Small intestine (tissue), 7 donors: ENCODE measurements at regions not wholly inside any gene's neighbourhood (a gene's known extent, or its start where the extent isn't known, plus 50 kb on each side); places are given as distances from the start of the nearest gene placed in this dataset.

Experiments used
- DNase-seq, 2 donors: peaks; one replicate each; pipeline versions ENCODE4 v3.0.0 to v3.0.0-alpha.2; 2013
- FAIRE-seq: peaks from 2 replicates; lab custom pipeline; 2012; peaks lifted over from hg19 to GRCh38; lab: Jason Lieb, UNC
- H3K27ac ChIP-seq, 3 donors: one replicate each; pipeline ENCODE4 v1.5.1; 2013; ENCODE audit warnings: low read length in 2 of 3, mild to moderate bottlenecking in 2 of 3, control low read depth in 1 of 3, inconsistent platforms in 1 of 3, low read depth in 1 of 3, moderate library complexity in 1 of 3
- H3K27me3 ChIP-seq, 3 donors: one replicate each; pipeline ENCODE4 v1.6.1; 2013; ENCODE audit warnings: low read length in 3 of 3, inconsistent platforms in 1 of 3; ENCODE audit not compliant: control insufficient read depth in 3 of 3, insufficient read depth in 3 of 3
- H3K36me3 ChIP-seq, 3 donors: one replicate each; pipeline ENCODE4 v1.6.1; 2013; ENCODE audit warnings: low read length in 3 of 3, inconsistent platforms in 1 of 3, low read depth in 1 of 3, mild to moderate bottlenecking in 1 of 3, moderate library complexity in 1 of 3; ENCODE audit not compliant: control insufficient read depth in 3 of 3, insufficient read depth in 2 of 3
- H3K4me1 ChIP-seq, 3 donors: one replicate each; pipeline ENCODE4 v1.6.1; 2013; ENCODE audit warnings: low read length in 2 of 3, inconsistent platforms in 1 of 3, low read depth in 1 of 3, mild to moderate bottlenecking in 1 of 3, moderate library complexity in 1 of 3; ENCODE audit not compliant: control insufficient read depth in 3 of 3, insufficient read depth in 2 of 3
- H3K4me3 ChIP-seq, 3 donors: one replicate each; pipeline ENCODE4 v1.5.1; 2013; ENCODE audit warnings: low read length in 3 of 3, control low read depth in 1 of 3, inconsistent platforms in 1 of 3, low read depth in 1 of 3, mild to moderate bottlenecking in 1 of 3, moderate library complexity in 1 of 3
- H3K9me3 ChIP-seq, 2 donors: one replicate each; pipeline ENCODE4 v1.6.1; 2013; ENCODE audit warnings: low read depth in 1 of 2, low read length in 1 of 2; ENCODE audit not compliant: control insufficient read depth in 2 of 2, insufficient read depth in 1 of 2
- WGBS, 3 donors: extraction: QIAGEN DNeasy Blood & Tissue Kit; methylation state at CpG; one replicate each; pipeline ENCODE4 v1.1.7; 2013; 5-methylcytosine and 5-hydroxymethylcytosine counted together
- donor health status: healthy with polysubstance abuse.
- donor health status: control.
- donor health status: control.
- donor health status: Bipolar disorder and iron deficiency.
- donor health status: healthy.

GRCh38 chr10:47183704-47184041 lies 116.3 kb upstream of the GDF10 start:
- Histone ChIP-seq H3K4me1 (no peaks in the 10 kb centered on the region), H3K9me3 (no peaks in the 10 kb centered on the region), H3K27me3 (no peaks in the 10 kb centered on the region), H3K36me3 (no peaks in the 10 kb centered on the region), H3K4me3 (no peak overlapping the region), H3K27ac (no peak overlapping the region)
- FAIRE-seq (no peak), DNase-seq (no peak)
- WGBS, 3 donors, result 89 to 96% (median 90%) methylated on average over 4 of the region's 4 CpGs

GRCh38 chr10:47184273-47184672 lies 115.7 kb upstream of the GDF10 start:
- H3K27ac ChIP-seq, result no peak overlapping the region
- no peak for DNase-seq
- H3K9me3 ChIP-seq, result no peaks in the 10 kb centered on the region
- H3K4me1 ChIP-seq, result no peaks in the 10 kb centered on the region
- no peaks in the 10 kb centered on the region for H3K36me3 ChIP-seq
- H3K4me3 ChIP-seq, result no peak overlapping the region
- H3K27me3 ChIP-seq, result no peaks in the 10 kb centered on the region
- FAIRE-seq, result no peak
- 43 to 86% (median 55%) methylated on average over 3 of the region's 3 CpGs for WGBS, 3 donors

- H3K27ac ChIP-seq, result no peak overlapping the region
- DNase-seq, result no peak
Observed at GRCh38 chr10:47184724-47185330, 115.2 kb upstream of the GDF10 start.

GRCh38 chr10:47186941-47187340 lies 113.1 kb upstream of the GDF10 start:
- no peak overlapping the region for H3K4me3 ChIP-seq
- FAIRE-seq (no peak), DNase-seq (no peak)
- no peaks in the 10 kb centered on the region for H3K36me3 ChIP-seq
- H3K27ac ChIP-seq, result no peak overlapping the region
- 87 to 92% (median 88%) methylated on average over 7 of the region's 7 CpGs for WGBS, 3 donors
- H3K27me3 ChIP-seq, result no peaks in the 10 kb centered on the region
- no peaks in the 10 kb centered on the region for H3K4me1 ChIP-seq
- no peaks in the 10 kb centered on the region for H3K9me3 ChIP-seq

More at GRCh38 chr10:47184724-47185330, 115.2 kb upstream of the GDF10 start:
- 80 to 83% (median 82%) methylated on average over 10 to 11 of the region's 11 CpGs for WGBS, 3 donors
- no peaks in the 10 kb centered on the region for H3K27me3 ChIP-seq
- H3K4me1 ChIP-seq, result no peaks in the 10 kb centered on the region
- no peaks in the 10 kb centered on the region for H3K9me3 ChIP-seq
- FAIRE-seq, result no peak
- no peak overlapping the region for H3K4me3 ChIP-seq
- H3K36me3 ChIP-seq, result no peaks in the 10 kb centered on the region

- no peaks in the 10 kb centered on the region for H3K36me3 ChIP-seq
- FAIRE-seq, result no peak
- H3K4me3 ChIP-seq, result no peak overlapping the region
- no peak overlapping the region for H3K27ac ChIP-seq
- WGBS, 3 donors, result 77 to 90% (median 82%) methylated on average over 7 of the region's 7 CpGs
- DNase-seq, result no peak
- no peaks in the 10 kb centered on the region for H3K9me3 ChIP-seq
- no peaks in the 10 kb centered on the region for H3K4me1 ChIP-seq
- H3K27me3 ChIP-seq, result no peaks in the 10 kb centered on the region
Observed at GRCh38 chr10:47187592-47187991, 112.4 kb upstream of the GDF10 start.

- WGBS, 3 donors, result 71 to 87% (median 76%) methylated on average over 3 of the region's 3 CpGs
- Histone ChIP-seq H3K4me1 (no peaks in the 10 kb centered on the region), H3K27ac (no peak overlapping the region), H3K27me3 (no peaks in the 10 kb centered on the region), H3K9me3 (no peaks in the 10 kb centered on the region), H3K36me3 (no peaks in the 10 kb centered on the region), H3K4me3 (no peak overlapping the region)
- DNase-seq, result no peak
- no peak for FAIRE-seq
Observed at GRCh38 chr10:47188156-47188555, 111.8 kb upstream of the GDF10 start.

- no peaks in the 10 kb centered on the region for H3K9me3 ChIP-seq
- no peaks in the 10 kb centered on the region for H3K36me3 ChIP-seq
- 83 to 86% (median 85%) methylated on average over 6 of the region's 6 CpGs for WGBS, 3 donors
- no peak overlapping the region for H3K4me3 ChIP-seq
- no peak overlapping the region for H3K27ac ChIP-seq
- H3K4me1 ChIP-seq, result no peaks in the 10 kb centered on the region
- no peaks in the 10 kb centered on the region for H3K27me3 ChIP-seq
- DNase-seq (no peak), FAIRE-seq (no peak)
Observed at GRCh38 chr10:47189802-47190201, 110.2 kb upstream of the GDF10 start.

- Histone ChIP-seq H3K4me1 (no peaks in the 10 kb centered on the region), H3K36me3 (no peaks in the 10 kb centered on the region), H3K4me3 (no peak overlapping the region), H3K27ac (no peak overlapping the region), H3K27me3 (no peaks in the 10 kb centered on the region), H3K9me3 (no peaks in the 10 kb centered on the region)
- WGBS, 3 donors, result 31 to 68% (median 32%) methylated on average over 5 of the region's 5 CpGs
- FAIRE-seq, result no peak
- DNase-seq, result no peak
Observed at GRCh38 chr10:47190301-47190700, 109.7 kb upstream of the GDF10 start.

- 87 to 91% (median 90%) methylated on average over 5 of the region's 5 CpGs for WGBS, 3 donors
- DNase-seq (no peak), FAIRE-seq (no peak)
- no peaks in the 10 kb centered on the region for H3K27me3 ChIP-seq
- H3K4me3 ChIP-seq, result no peak overlapping the region
- H3K36me3 ChIP-seq, result no peaks in the 10 kb centered on the region
- H3K9me3 ChIP-seq, result no peaks in the 10 kb centered on the region
- no peaks in the 10 kb centered on the region for H3K4me1 ChIP-seq
- no peak overlapping the region for H3K27ac ChIP-seq
Observed at GRCh38 chr10:47190802-47191450, 109.1 kb upstream of the GDF10 start.
